Mesothelial cell of epicardium (in vitro differentiated cells): ENCODE measurements at regions not wholly inside any gene's neighbourhood (a gene's known extent, or its start where the extent isn't known, plus 50 kb on each side); places are given as distances from the start of the nearest gene placed in this dataset.
"Not testable (repeated sequence)": the region's sequence is repeated elsewhere in the genome, so short reads cannot be mapped to it uniquely, and the experiment has no call there.

Experiments used
- DNase-seq, 2 experiments: peaks; one replicate each; pipeline ENCODE4 v3.0.0; 2021; ENCODE audit warnings: low spot score in 2 of 2; ENCODE audit not compliant: unreplicated experiment in 2 of 2
- H3K27ac Mint-ChIP-seq: 2 replicates; pipeline ENCODE4 v1.8.0; 2021; ENCODE audit warnings: mixed read lengths
- H3K27me3 Mint-ChIP-seq: 2 replicates; pipeline ENCODE4 v1.8.0; 2021; ENCODE audit warnings: low read depth, mixed read lengths
- H3K36me3 Mint-ChIP-seq: 2 replicates; pipeline ENCODE4 v1.8.0; 2021; ENCODE audit warnings: mixed read lengths
- H3K4me1 Mint-ChIP-seq: 2 replicates; pipeline ENCODE4 v1.8.0; 2021; ENCODE audit warnings: mixed read lengths
- H3K4me3 Mint-ChIP-seq: 2 replicates; pipeline ENCODE4 v1.8.0; 2021; ENCODE audit warnings: mild to moderate bottlenecking, moderate library complexity, mixed read lengths
- H3K9me3 Mint-ChIP-seq: 2 replicates; pipeline ENCODE4 v1.8.0; 2021; ENCODE audit warnings: mixed read lengths
- TF ChIP-seq, protein P1 (sequence below): fragments of 200-600 bp; sonication (generic); IDR thresholded peaks from one replicate; pipeline ENCODE4 v1.5.0; 2021; ENCODE audit warnings: antibody characterized with exemption; ENCODE audit not compliant: unreplicated experiment

DNA sequence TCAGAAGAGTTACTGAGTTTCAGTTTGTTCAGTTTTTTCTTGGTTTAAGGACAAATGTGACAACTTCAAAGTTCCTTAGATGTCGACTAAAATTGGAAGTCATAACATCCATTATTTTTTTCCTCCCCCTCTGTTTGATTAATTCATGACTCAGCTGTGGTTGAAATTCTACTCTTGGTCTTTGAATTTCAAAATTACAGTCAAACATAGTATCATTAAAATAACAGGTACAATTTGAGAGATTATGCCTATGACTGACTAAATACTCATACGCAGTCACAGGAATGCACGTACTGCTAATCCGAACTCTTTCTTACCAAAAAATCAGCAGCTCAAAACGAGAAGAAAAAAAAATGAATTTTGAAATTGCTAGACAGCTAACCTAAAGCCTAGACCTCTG is 1434.8 kb downstream of the RAPGEF2 start:
- no peaks in the 10 kb centered on the region for H3K36me3 Mint-ChIP-seq
- peaks cover 20% of the 10 kb centered on the region for H3K9me3 Mint-ChIP-seq
- no peaks in the 10 kb centered on the region for H3K4me1 Mint-ChIP-seq
- no peak for DNase-seq
- H3K27me3 Mint-ChIP-seq: no peaks in the 10 kb centered on the region
- TF ChIP-seq, protein P1, sequence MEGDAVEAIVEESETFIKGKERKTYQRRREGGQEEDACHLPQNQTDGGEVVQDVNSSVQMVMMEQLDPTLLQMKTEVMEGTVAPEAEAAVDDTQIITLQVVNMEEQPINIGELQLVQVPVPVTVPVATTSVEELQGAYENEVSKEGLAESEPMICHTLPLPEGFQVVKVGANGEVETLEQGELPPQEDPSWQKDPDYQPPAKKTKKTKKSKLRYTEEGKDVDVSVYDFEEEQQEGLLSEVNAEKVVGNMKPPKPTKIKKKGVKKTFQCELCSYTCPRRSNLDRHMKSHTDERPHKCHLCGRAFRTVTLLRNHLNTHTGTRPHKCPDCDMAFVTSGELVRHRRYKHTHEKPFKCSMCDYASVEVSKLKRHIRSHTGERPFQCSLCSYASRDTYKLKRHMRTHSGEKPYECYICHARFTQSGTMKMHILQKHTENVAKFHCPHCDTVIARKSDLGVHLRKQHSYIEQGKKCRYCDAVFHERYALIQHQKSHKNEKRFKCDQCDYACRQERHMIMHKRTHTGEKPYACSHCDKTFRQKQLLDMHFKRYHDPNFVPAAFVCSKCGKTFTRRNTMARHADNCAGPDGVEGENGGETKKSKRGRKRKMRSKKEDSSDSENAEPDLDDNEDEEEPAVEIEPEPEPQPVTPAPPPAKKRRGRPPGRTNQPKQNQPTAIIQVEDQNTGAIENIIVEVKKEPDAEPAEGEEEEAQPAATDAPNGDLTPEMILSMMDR: no peak
- H3K4me3 Mint-ChIP-seq: no peak overlapping the region
- no peak overlapping the region for H3K27ac Mint-ChIP-seq

DNA sequence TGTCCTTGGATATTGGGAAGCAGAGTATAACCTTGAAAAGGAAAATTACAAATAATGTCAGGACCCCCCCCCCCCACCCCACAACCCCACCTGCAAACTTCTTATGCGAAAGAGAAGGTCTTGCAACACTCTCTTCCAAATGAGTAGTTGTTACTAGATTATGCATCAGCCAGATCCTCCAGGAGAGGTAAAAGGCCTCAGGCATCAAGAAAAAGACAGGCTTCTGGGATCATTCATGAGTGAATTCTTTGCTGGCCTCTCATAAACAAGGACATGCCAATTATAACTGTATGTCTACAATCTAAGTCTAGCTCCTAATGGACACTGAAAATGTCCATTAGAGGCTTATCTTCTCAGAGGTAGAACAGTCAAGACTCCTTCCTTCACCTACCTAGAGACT is 1443.3 kb downstream of the RAPGEF2 start:
- H3K27me3 Mint-ChIP-seq: no peaks in the 10 kb centered on the region
- H3K4me3 Mint-ChIP-seq: no peak overlapping the region
- no peak for DNase-seq
- no peaks in the 10 kb centered on the region for H3K36me3 Mint-ChIP-seq
- H3K27ac Mint-ChIP-seq: no peak overlapping the region
- H3K9me3 Mint-ChIP-seq: peaks cover 20% of the 10 kb centered on the region
- peaks cover 2% of the 10 kb centered on the region for H3K4me1 Mint-ChIP-seq
- TF ChIP-seq, protein P1: no peak

DNA sequence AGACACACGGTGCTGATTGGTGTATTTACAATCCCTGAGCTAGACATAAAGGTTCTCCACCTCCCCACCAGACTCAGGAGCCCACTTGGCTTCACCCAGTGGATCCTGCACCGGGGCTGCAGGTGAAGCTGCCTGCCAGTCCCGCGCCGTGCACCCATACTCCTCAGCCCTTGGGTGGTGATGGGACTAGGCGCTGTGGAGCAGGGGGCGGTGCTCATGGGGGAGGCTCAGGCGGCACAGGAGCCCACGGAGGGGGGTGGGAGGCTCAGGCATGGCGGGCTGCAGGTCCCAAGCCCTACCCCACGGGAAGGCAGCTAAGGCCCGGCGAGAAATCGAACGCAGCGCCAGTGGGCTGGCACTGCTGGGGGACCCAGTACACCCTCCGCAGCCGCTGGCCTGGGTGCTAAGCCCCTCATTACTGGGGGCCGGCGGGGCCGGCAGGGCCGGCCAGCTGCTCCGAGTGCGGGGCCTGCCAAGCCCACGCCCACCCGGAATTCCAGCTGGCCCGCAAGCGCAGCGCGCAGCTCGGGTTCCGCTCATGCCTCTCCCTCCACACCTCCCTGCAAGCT is 1447.2 kb downstream of the RAPGEF2 start:
- H3K4me3 Mint-ChIP-seq, H3K36me3 Mint-ChIP-seq, H3K27me3 Mint-ChIP-seq, DNase-seq, H3K4me1 Mint-ChIP-seq, H3K27ac Mint-ChIP-seq: not testable (repeated sequence)
- peaks cover 12% of the 10 kb centered on the region for H3K9me3 Mint-ChIP-seq

DNA sequence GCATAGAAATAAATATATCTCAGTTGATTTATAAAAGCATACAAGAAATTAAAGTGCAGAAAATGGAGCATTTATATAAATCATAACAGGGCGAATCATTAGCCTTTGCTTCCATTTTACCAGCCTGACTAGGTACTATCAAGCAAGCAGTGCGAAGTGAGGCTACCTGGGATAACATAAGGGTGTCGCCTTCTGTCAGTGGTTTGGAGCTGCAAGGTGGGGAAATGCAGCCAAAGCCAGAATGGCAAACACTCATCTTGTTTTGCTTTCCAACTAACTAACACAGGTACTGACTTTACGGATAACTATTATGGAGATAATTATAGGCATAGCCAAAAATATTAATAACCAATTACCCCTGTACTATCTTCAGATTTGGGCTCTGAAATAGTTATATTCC is 1459.8 kb downstream of the RAPGEF2 start:
- TF ChIP-seq, protein P1: no peak
- Mint-ChIP-seq H3K9me3 (no peaks in the 10 kb centered on the region), H3K27ac (no peak overlapping the region), H3K4me3 (no peak overlapping the region), H3K4me1 (no peaks in the 10 kb centered on the region), H3K27me3 (no peaks in the 10 kb centered on the region), H3K36me3 (no peaks in the 10 kb centered on the region)
- DNase-seq: no peak

DNA sequence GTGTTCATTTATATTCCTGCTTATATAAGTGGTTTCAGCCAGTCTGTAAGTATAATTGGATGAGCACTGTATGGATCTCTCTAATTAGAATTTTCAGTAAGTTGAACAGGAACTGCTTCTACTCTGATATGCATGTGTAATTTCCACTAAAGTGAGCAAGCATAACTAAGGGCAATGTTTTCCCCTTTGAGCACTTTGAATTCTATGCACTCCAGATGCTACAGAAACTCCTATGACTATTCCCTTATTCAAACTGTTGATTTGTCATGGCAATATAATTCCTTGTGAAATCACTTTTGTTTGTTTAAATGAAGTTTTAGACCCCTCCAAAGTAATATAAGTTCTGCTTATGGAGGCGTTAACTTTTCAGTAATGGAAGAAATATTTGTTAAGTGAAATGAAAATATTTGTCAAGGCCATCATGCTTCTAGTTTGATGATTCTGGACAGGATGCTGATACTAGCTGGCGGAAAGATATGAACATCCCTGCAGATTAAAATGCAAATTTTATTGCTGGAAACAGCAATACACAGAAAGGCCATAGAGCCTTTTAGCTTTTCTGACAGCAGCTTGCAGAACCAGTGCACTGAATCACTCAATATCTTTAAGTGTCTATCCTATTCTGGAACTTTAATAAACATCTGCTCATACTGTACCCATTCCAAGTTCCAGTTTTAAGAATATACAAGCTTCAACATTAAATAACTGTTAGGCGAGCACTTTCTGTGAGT is 1460.8 kb downstream of the RAPGEF2 start:
- Mint-ChIP-seq H3K9me3 (no peaks in the 10 kb centered on the region), H3K4me3 (no peak overlapping the region), H3K36me3 (no peaks in the 10 kb centered on the region), H3K27ac (no peak overlapping the region), H3K27me3 (no peaks in the 10 kb centered on the region), H3K4me1 (no peaks in the 10 kb centered on the region)
- no peak for DNase-seq
- TF ChIP-seq, protein P1: no peak

DNA sequence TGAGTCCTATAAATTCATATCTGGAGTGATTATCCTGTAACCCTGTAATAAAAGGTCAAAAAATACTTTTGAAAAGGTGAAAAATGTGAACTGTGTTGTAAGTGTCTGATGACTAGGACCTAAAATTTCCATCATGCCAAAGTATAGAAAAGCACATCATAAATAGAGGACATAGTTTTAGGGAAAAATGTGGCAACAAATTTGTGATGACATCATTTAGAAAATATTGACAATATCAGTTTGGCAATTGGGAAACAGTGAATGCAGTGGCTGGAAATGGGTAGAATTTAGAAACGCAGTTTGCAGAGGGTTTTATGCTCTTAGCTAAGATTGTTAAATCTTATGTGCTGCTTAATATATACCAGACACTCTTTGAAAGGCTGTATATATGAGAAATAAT is 1464.8 kb downstream of the RAPGEF2 start:
- no peaks in the 10 kb centered on the region for H3K36me3 Mint-ChIP-seq
- TF ChIP-seq, protein P1: no peak
- H3K27me3 Mint-ChIP-seq: no peaks in the 10 kb centered on the region
- no peaks in the 10 kb centered on the region for H3K9me3 Mint-ChIP-seq
- H3K4me1 Mint-ChIP-seq: no peaks in the 10 kb centered on the region
- H3K4me3 Mint-ChIP-seq: no peak overlapping the region
- H3K27ac Mint-ChIP-seq: no peak overlapping the region
- DNase-seq: no peak
